Hippocampal formation (tissue), 2 donors: ENCODE measurements at regions not wholly inside any gene's neighbourhood (a gene's known extent, or its start where the extent isn't known, plus 50 kb on each side); places are given as distances from the start of the nearest gene placed in this dataset.
"Not testable (repeated sequence)": the region's sequence is repeated elsewhere in the genome, so short reads cannot be mapped to it uniquely, and the experiment has no call there.

Source experiments
- DNase-seq, 2 donors: peaks; one replicate each; lab custom pipeline; 2025; lab: John Stamatoyannopoulos, UW

DNA sequence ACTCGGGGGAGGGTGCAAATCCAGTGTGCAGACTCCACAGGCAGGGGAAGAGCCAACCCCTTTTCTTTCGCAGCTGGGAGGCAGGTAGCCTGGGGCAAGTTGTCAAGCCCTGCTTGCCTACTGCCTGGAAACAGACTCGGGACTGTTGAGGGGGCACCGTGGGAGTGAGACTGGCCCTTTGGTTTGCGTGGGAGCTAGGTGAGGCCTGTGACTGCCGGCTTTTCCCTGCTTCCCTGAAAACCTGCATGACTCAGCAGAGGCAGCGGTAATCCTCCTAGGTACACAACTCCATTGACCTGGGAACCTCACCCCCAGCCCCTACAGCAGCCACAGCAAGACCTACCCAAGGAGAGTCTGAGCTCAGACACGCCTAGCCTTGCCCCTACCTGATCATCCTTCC, 509.5 kb downstream of the DTWD2 start:
- DNase-seq: no peak

- DNase-seq: no peak
Measured at GRCh38 chr5:118468085-118468484, 520.3 kb downstream of the DTWD2 start.

GRCh38 chr5:118467103-118467502, 521.2 kb downstream of the DTWD2 start:
- no peak for DNase-seq

DNA sequence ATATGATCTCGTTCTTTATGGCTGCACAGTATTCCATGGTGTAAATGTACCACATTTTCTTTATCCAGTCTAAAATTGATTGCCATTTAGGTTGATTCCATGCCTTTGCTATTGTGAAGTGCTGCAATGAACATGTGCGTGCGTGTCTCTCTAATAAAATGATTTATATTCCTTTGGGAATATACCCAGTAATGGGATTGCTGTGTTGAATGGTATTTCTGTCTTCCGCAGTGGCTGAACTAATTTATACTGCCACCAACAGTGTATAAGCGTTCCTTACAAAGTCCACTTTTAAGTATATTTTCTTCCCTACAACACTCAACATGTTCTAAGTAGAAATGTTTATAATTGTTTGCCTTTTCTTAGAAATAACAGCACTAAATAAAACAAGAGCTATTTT, 521.9 kb downstream of the DTWD2 start:
- DNase-seq: no peak

DNA sequence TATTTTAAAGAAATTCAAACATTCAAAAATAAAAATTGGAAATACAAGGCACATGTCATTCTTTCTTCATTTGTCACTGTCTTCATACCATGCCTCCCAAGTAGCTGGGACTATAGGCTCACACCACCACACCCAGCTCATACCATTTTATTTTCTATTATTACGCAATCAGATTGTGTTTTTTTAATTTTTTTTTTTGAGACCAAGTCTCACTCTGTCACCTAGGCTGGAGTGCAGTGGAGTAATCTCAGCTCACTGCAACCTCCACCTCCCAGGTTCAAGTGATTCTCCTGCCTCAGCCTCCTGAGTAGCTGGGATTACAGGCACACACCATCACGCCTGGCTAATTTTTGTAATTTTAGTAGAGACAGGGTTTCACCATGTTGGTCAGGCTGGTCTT, 526.1 kb downstream of the DTWD2 start:
- not testable (repeated sequence) for DNase-seq

- no peak for DNase-seq
Measured at GRCh38 chr5:118461436-118461835, 526.9 kb downstream of the DTWD2 start.

DNA sequence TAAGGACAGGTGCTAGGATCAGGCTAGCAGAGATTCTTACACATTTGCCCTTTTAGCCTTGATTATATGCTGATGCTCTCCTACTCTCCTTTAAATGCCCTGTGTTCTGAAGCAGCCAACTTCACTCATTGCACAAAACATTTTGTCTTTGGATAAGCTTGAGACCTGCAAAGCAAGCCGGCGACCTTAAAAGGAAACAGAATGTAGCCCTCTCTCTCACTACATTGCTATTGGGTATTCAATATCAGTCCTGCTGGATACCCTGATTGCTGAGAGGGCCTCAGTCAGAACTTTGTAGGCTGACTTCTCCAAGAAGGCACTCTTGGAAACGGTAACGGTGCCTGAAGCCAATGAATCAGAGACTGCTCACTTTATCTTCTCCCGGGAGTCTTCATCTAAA, 528.9 kb downstream of the DTWD2 start:
- no peak for DNase-seq

DNA sequence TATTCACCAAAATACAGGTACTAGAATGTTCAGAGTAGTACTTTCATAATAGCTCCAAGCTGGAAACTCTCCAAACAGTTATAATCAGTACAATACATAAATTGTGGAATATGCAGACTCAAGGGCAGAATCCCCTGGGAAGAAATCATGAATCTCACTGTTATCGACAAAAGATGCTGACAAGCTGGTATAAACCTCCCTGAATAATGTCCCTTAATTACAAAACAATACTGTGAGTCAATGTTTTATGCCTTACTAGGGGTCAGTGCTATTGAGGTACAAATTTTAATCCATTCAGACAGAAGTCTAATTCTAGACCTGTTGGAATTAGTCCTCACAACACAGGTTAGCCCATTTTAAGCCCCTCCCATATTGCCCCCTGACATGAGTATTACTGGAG, 532.3 kb downstream of the DTWD2 start:
- no peak for DNase-seq

DNA sequence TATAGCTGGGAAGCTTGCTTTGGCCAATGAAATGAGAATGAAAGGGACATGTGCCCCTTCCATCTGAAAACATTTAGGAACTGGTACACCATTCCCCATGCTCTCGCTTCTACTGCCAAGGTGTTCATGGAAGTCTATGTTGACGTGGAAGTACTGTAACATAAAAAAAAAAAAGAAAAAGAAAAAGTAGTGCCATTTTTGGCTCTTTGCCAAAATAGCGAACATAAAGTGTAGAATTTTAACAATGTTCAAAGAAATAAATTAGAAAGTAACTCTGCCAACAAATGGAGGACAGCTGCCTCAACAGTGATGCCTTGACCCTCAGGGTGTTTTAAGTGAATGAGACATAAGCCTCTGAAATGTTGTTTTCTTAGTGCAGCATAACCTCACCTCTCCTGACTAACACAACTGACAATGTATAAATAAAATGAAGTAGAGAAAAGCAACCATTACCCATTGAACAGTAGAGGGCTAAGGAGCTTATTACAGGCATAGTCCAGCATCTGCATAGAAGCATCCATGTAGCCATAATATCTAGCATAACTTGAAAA, 536.6 kb downstream of the DTWD2 start:
- DNase-seq: no peak

- DNase-seq: peak in 1 of 2 donors; percentile 30
Measured at GRCh38 chr5:118450554-118451332, 537.6 kb downstream of the DTWD2 start.

- no peak for DNase-seq
Measured at GRCh38 chr5:118447350-118447749, 541.0 kb downstream of the DTWD2 start.

DNA sequence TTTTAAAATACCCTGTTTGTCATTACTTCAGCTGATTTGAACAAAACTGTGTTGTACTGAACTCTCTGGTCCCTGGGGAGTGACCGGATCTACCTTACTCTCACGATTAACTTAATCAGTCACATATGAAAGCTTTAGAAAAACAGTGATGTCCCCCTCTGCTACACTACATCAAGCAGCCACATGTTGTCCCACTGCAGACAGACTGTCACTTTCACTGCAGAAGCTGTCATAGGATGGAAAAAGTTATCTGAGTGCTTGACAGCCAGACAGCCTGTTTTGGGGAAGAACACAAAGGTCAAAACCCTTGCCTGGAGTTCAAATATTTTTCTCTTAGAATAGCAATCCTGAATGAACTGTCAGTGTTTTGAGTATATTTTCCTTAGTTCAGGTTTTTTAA, 546.4 kb downstream of the DTWD2 start:
- no peak for DNase-seq

GRCh38 chr5:118441034-118441433, 547.3 kb downstream of the DTWD2 start:
- no peak for DNase-seq

DNA sequence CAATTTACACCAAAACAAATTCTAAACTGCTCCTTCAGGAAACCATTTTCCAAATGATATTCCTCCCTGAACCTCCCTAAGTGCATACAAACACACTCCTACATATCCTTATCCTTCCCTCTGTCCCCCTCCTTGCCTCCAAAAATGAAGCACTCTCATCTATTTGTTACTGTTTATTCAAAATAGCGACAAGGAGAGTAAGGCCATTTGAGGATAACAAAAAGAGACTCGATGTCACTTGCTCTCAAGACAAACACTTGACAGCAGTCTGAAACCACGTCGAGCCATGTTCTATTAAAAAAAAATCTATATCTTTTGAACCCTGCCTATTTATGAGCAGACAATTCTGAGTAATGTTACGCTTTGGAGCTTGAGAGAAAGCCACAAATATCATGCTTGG, 547.9 kb downstream of the DTWD2 start:
- no peak for DNase-seq

- DNase-seq: no peak
Measured at GRCh38 chr5:118439831-118440230, 548.5 kb downstream of the DTWD2 start.

- DNase-seq: no peak
Measured at GRCh38 chr5:118435131-118435530, 553.2 kb downstream of the DTWD2 start.

- DNase-seq: no peak
Measured at GRCh38 chr5:118434522-118434921, 553.8 kb downstream of the DTWD2 start.

GRCh38 chr5:118430076-118430475, 558.3 kb downstream of the DTWD2 start:
- no peak for DNase-seq

- DNase-seq: no peak
Measured at GRCh38 chr5:118407958-118408357, 580.4 kb downstream of the DTWD2 start.

- DNase-seq: no peak
Measured at GRCh38 chr5:118405650-118406061, 582.7 kb downstream of the DTWD2 start.

GRCh38 chr5:118397236-118397635, 591.1 kb downstream of the DTWD2 start:
- no peak for DNase-seq

- no peak for DNase-seq
Measured at GRCh38 chr5:118392491-118392890, 595.9 kb downstream of the DTWD2 start.

DNA sequence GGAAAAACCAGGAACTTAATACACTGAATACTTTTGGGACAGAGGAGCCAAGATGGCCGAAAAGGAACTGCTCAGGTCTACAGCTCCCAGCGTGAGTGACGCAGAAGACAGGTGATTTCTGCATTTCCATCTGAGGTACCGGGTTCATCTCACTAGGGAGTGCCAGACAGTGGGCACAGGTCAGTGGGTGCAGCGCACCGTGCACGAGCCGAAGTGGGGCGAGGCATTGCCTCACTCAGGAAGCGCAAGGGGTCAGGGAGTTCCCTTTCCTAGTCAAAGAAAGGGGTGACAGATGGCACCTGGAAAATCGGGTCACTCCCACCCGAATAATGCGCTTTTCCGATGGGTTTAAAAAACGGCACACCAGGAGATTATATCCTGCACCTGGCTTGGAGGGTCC, 605.4 kb downstream of the DTWD2 start:
- DNase-seq: not testable (repeated sequence)

- DNase-seq: no peak
Measured at GRCh38 chr5:118379470-118379869, 608.9 kb downstream of the DTWD2 start.
